Astrocyte (in vitro differentiated cells and primary cell): ENCODE measurements at regions not wholly inside any gene's neighbourhood (a gene's known extent, or its start where the extent isn't known, plus 50 kb on each side); places are given as distances from the start of the nearest gene placed in this dataset.

Experiments
- EZH2 ChIP-seq: IDR thresholded peaks from 2 replicates; pipeline ENCODE4 v1.6.1; 2012; ENCODE audit warnings: mild to moderate bottlenecking, low read length, inconsistent platforms; ENCODE audit not compliant: insufficient read depth
- TF ChIP-seq, protein P1 (sequence below): IDR thresholded peaks from 2 replicates; pipeline ENCODE4 v1.5.1; 2011; ENCODE audit warnings: low read depth, mild to moderate bottlenecking, inconsistent platforms, low read length, moderate library complexity; ENCODE audit not compliant: insufficient read depth

DNA sequence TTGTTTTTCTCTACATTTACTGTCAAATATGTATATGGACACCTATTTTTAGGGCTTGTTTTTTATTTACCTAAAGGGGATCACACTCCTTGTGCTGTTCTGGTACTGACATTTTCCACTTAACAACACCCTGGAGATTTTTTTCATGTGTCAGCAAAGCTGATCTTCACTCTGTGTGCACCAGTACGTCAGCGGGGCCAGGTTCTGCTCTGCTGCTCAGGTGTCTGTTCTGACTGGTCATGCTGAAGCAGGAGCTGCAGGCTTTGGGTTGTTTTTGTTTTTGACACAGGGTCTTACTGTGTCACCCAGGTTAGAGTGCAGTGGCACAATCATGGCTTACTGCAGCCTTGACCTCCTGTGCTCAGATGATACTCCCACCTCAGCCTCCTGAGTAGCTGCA lies 81.9 kb upstream of the CCND2 start:
- TF ChIP-seq, protein P1, sequence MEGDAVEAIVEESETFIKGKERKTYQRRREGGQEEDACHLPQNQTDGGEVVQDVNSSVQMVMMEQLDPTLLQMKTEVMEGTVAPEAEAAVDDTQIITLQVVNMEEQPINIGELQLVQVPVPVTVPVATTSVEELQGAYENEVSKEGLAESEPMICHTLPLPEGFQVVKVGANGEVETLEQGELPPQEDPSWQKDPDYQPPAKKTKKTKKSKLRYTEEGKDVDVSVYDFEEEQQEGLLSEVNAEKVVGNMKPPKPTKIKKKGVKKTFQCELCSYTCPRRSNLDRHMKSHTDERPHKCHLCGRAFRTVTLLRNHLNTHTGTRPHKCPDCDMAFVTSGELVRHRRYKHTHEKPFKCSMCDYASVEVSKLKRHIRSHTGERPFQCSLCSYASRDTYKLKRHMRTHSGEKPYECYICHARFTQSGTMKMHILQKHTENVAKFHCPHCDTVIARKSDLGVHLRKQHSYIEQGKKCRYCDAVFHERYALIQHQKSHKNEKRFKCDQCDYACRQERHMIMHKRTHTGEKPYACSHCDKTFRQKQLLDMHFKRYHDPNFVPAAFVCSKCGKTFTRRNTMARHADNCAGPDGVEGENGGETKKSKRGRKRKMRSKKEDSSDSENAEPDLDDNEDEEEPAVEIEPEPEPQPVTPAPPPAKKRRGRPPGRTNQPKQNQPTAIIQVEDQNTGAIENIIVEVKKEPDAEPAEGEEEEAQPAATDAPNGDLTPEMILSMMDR = no peak
- no peak for TF ChIP-seq EZH2
